ENCODE measurements at regions not wholly inside any gene's neighbourhood (a gene's known extent, or its start where the extent isn't known, plus 50 kb on each side); places are given as distances from the start of the nearest gene placed in this dataset.

- Mint-ChIP-seq H3K4me3 (no peak overlapping the region), H3K27me3 (no peaks in the 10 kb centered on the region), H3K4me1 (ENCODE audit: low read depth) (no peaks in the 10 kb centered on the region), H3K36me3 (ENCODE audit: low read depth) (no peaks in the 10 kb centered on the region), H3K27ac (no peak overlapping the region), H3K9me3 (no peaks in the 10 kb centered on the region)
- intact Hi-C loops (cut with DNase I, micrococcal nuclease), result no loop called here
- H3K27me3 ChIP-seq (ENCODE audit: control insufficient read depth in 1 of 2, insufficient read depth in 2 of 2, low read length in 2 of 2), result no peaks in the 10 kb centered on the region
- H3K4me1 ChIP-seq (ENCODE audit: insufficient read depth, low read length), result no peaks in the 10 kb centered on the region
- no peak overlapping the region for H3K27ac ChIP-seq (ENCODE audit: low read depth in 1 of 2, low read length in 2 of 2)
- CTCF ChIA-PET, result no interaction called here
- no peak for DNase-seq
- H3K4me3 ChIP-seq (ENCODE audit: low read length), result no peak overlapping the region
- H3K36me3 ChIP-seq (ENCODE audit: insufficient read depth, low read length), result no peaks in the 10 kb centered on the region
- TF ChIP-seq, protein P1, sequence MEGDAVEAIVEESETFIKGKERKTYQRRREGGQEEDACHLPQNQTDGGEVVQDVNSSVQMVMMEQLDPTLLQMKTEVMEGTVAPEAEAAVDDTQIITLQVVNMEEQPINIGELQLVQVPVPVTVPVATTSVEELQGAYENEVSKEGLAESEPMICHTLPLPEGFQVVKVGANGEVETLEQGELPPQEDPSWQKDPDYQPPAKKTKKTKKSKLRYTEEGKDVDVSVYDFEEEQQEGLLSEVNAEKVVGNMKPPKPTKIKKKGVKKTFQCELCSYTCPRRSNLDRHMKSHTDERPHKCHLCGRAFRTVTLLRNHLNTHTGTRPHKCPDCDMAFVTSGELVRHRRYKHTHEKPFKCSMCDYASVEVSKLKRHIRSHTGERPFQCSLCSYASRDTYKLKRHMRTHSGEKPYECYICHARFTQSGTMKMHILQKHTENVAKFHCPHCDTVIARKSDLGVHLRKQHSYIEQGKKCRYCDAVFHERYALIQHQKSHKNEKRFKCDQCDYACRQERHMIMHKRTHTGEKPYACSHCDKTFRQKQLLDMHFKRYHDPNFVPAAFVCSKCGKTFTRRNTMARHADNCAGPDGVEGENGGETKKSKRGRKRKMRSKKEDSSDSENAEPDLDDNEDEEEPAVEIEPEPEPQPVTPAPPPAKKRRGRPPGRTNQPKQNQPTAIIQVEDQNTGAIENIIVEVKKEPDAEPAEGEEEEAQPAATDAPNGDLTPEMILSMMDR (IDR thresholded peaks at IDR 0.05), result no peak
- POLR2A ChIA-PET, result no interaction called here
- H3K9me3 ChIP-seq (ENCODE audit: control insufficient read depth in 1 of 2, insufficient read depth in 1 of 2, low read length in 2 of 2), result peaks cover 0 to 3% of the 10 kb centered on the region in 2 experiments
- ATAC-seq (ENCODE audit: poor library complexity), result no peak
These were observed 429.6 kb upstream of the ZNF608 start for GRCh38 chr5:125176005-125176390.

GRCh38 chr5:125177340-125177739 is 430.9 kb upstream of the ZNF608 start:
- Histone ChIP-seq H3K9me3 (ENCODE audit: control insufficient read depth in 1 of 2, insufficient read depth in 1 of 2, low read length in 2 of 2) (peaks cover 0 to 3% of the 10 kb centered on the region in 2 experiments), H3K36me3 (ENCODE audit: insufficient read depth, low read length) (no peaks in the 10 kb centered on the region), H3K4me1 (ENCODE audit: insufficient read depth, low read length) (no peaks in the 10 kb centered on the region), H3K4me3 (ENCODE audit: low read length) (no peak overlapping the region), H3K27me3 (ENCODE audit: control insufficient read depth in 1 of 2, insufficient read depth in 2 of 2, low read length in 2 of 2) (no peaks in the 10 kb centered on the region), H3K27ac (ENCODE audit: low read depth in 1 of 2, low read length in 2 of 2) (no peak overlapping the region)
- Mint-ChIP-seq H3K27me3 (no peaks in the 10 kb centered on the region), H3K36me3 (ENCODE audit: low read depth) (no peaks in the 10 kb centered on the region), H3K4me1 (ENCODE audit: low read depth) (no peaks in the 10 kb centered on the region), H3K9me3 (no peaks in the 10 kb centered on the region), H3K4me3 (no peak overlapping the region), H3K27ac (no peak overlapping the region)
- intact Hi-C loops (cut with DNase I, micrococcal nuclease), result no loop called here
- ChIA-PET POLR2A (no interaction called here), CTCF (no interaction called here)
- TF ChIP-seq, protein P1 (IDR thresholded peaks at IDR 0.05), result no peak
- ATAC-seq (ENCODE audit: poor library complexity), result no peak
- no peak for DNase-seq

DNA sequence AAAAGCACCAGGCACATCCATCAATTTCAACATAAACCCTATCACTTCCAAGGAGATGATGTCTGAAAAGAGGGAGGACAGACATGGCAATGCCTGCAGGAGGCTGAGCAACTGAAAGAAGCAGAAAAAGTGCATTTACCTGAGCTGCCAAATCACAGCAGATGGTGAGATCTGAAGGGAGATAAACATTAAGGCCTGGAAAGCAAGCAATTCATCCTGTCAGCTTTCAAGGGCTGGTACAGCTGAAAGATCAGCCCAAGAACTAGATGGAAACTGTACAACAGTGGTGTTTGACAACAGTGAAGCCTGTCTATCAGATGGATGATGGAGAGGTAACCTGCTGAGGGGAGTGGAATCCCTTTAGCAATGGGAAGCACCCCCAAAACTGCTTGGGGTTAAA is 433.2 kb upstream of the ZNF608 start:
- H3K9me3 Mint-ChIP-seq, result no peaks in the 10 kb centered on the region
- Histone ChIP-seq H3K4me3 (ENCODE audit: low read length) (no peak overlapping the region), H3K4me1 (ENCODE audit: insufficient read depth, low read length) (no peaks in the 10 kb centered on the region), H3K36me3 (ENCODE audit: insufficient read depth, low read length) (no peaks in the 10 kb centered on the region), H3K27ac (ENCODE audit: low read depth in 1 of 2, low read length in 2 of 2) (no peak overlapping the region), H3K9me3 (ENCODE audit: control insufficient read depth in 1 of 2, insufficient read depth in 1 of 2, low read length in 2 of 2) (peaks cover 0 to 4% of the 10 kb centered on the region in 2 experiments), H3K27me3 (ENCODE audit: control insufficient read depth in 1 of 2, insufficient read depth in 2 of 2, low read length in 2 of 2) (no peaks in the 10 kb centered on the region)
- H3K27ac Mint-ChIP-seq, result no peak overlapping the region
- DNase-seq (no peak), ATAC-seq (ENCODE audit: poor library complexity) (no peak)
- ChIA-PET CTCF (no interaction called here), POLR2A (no interaction called here)
- intact Hi-C loops (cut with DNase I, micrococcal nuclease), result no loop called here
- H3K36me3 Mint-ChIP-seq (ENCODE audit: low read depth), result no peaks in the 10 kb centered on the region
- no peak overlapping the region for H3K4me3 Mint-ChIP-seq
- no peaks in the 10 kb centered on the region for H3K4me1 Mint-ChIP-seq (ENCODE audit: low read depth)
- no peaks in the 10 kb centered on the region for H3K27me3 Mint-ChIP-seq
- TF ChIP-seq, protein P1 (IDR thresholded peaks at IDR 0.05), result no peak

All from CD4-positive, alpha-beta T cell (primary cell).